NCI-H2227 (cell line): ENCODE measurements at regions not wholly inside any gene's neighbourhood (a gene's known extent, or its start where the extent isn't known, plus 50 kb on each side); places are given as distances from the start of the nearest gene placed in this dataset.

ENCODE experiments used
- DNase-seq: peaks from one replicate; lab custom pipeline; 2025; ENCODE audit not compliant: unreplicated experiment; lab: John Stamatoyannopoulos, UW

- no peak for DNase-seq
Measured at GRCh38 chr3:135898774-135899173, 66.8 kb upstream of the PPP2R3A start.

DNA sequence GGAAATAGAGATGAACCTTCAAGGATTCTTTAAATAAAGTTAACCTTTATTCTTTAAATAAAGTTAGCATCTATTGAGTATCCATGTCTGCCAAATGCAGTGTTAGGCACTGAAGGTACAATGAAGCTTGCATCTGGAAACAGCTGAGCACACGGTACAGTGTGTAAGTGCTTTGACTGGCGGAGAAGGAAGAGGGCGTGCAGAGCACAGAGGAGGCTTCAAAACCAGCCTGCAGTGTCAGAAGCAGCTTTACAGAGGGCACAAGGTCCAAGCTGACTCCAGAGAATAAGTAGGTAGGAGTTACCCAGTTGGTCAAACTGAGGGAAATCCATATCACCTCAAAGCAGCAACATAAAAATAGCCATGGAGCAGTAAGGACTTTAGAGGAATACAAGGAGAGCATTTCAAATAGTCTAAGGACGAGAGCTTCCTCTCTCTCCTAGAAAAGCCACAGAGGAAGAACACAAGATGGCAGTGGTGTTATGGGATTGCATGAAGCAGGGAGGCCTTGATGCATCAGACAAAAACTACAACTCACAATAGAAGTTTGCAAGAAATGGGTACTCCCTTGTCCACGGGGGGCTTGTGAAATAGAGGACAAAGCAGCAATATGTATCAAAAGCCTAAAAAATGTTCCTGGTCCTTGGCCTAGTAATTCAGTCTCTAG is 60.3 kb upstream of the PPP2R3A start:
- no peak for DNase-seq

- DNase-seq, result no peak
Measured at GRCh38 chr3:135907422-135908165, 57.9 kb upstream of the PPP2R3A start.

- DNase-seq, result no peak
Measured at GRCh38 chr3:135908225-135908624, 57.3 kb upstream of the PPP2R3A start.

DNA sequence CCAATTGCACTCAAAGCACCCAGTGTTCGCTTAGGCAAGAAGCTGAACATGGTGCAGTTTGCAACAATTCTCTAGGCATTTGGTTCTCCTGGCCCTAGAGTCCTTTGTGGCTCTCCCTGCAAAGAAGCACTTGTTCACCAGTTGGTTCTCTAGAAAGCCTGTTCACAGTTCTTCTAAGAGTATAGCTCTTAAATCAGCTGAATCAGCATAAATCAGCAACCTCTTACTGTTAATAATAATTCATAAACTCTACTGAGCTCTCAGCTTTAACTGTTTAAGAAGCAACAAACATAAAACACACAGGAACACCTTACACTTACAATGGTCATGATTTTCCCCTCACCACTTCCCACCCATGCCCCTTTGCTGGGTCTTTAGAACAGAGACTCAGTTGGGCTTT is 56.8 kb upstream of the PPP2R3A start:
- DNase-seq, result no peak

DNA sequence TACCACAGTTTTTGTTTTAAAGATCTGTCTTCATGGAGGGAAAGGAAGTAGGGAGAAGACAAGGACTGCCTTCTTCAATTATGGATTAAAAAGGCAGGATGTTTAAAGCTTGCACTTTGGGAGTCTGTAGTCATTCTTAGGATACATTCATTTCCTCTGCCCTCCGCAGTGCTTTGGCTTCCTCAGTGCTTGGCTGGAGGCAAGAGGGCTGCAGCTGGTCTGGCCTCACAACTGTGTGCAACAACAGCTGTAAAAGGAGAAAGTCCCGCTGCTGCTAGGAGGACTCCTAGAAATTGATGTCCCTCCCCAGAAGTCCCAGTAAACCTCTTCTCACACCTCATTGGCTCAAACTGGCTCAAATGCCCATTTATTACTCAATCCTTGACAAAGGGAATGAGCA is 54.4 kb upstream of the PPP2R3A start:
- no peak for DNase-seq

GRCh38 chr3:135915206-135915605 is 50.3 kb upstream of the PPP2R3A start:
- DNase-seq, result no peak
